ENCODE measurements at regions not wholly inside any gene's neighbourhood (a gene's known extent, or its start where the extent isn't known, plus 50 kb on each side); places are given as distances from the start of the nearest gene placed in this dataset.
"Not testable (repeated sequence)": the region's sequence is repeated elsewhere in the genome, so short reads cannot be mapped to it uniquely, and the experiment has no call there.

DNA sequence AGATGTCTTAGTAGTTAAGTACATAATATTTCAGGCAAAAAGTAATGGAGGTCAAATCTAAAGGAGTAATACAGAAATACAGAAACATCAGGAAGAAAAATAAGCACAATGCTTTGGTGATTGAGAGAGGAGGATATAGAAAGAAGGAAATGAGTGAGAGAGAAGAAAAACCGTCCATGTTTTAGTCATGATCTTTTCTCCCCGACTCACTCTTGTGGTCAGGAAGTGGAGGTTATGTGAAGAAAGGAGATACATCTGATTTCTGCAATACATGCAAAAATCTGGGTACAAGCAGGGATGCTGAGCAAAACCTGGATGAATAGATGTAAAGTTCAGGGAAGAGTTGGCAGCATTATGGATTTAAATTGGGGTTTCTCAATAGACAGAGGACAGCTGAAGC lies 1122.5 kb downstream of the SORCS3 start:
- no peak for DNase-seq

DNA sequence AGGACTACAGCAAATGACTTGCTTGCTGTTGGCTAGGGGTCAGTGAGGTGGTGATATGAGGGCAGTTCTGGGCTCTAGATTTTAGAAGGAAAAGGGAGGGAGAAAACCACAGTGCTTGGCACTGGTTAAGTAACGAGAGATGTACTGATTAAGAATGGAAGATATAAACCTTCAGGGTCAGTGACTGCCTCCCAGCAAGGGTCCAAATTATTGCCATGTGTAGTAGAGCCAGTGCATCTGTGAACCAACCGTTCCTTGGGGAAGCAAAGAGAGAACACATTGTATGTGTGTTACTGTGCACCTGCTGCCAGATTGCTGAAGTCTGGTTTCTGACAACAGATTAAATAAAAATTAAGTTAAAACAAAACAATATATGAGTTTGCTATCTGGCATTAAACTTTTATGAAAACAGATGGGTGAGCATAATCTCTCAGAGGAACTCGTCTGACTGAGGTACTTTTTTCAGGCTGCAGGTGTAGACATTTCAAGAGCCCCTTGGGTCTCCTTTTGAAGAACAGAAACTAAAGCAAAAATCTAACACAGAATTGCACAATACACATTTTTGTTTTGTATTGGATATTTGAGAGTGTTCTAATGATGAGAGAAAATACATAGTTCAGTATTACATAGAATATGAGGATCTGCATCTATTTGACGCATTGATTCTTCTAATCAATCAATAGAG lies 1120.6 kb downstream of the SORCS3 start:
- DNase-seq, result no peak

DNA sequence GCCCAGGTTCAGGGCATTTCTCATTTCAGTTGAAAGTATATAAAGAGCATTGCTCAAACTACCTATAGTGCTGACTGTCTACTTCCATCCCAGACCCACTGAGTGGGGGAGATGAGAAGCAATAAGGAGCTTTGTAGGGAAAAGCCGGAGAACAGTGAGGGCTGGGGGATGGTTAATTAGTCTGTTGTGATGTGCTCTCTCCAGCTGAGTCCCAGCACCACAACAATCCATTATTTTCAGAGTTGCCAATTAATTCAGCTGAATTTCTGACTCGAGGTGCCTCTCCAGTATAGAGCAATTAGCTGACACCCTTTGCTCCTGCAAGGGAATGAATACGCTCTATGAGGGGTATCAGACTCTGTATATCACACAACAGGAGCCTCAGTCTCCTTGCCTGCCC lies 1118.6 kb downstream of the SORCS3 start:
- no peak for DNase-seq

DNA sequence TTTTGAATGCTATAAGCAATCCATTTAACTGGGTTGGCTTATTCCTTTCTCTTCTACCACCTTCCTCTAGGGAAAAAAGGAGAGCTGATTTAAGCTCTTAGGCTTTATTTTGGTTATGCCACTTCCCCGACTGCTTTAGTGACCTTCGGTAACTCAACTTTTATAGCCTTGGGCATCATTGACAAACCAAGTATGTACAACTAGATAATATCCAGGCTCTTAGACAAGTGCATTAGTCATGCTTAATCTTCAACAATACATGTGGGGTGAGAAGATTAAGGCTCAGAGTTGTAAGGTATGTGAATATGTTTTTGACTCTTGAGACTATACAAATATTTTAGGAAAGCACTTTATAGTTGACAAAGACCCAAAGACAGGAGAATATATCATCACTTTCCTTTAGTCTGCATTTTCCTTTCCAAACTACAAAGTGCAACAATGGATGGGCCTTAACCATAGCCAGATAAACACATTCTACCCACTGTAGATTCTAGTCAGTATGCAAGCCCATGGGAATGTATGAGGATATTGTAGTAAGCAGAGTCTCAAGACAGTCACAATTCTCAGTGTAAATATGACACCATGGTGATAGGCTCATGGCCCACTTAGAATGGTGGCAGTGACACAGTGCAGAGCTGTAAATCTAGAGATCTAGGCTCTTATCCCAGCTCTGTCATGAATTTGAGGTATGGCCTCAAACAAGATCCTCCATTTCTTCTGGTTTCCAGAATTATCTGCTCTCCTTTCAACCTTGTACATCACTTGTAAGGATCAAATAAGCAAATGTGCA lies 1117.3 kb downstream of the SORCS3 start:
- DNase-seq, result no peak

DNA sequence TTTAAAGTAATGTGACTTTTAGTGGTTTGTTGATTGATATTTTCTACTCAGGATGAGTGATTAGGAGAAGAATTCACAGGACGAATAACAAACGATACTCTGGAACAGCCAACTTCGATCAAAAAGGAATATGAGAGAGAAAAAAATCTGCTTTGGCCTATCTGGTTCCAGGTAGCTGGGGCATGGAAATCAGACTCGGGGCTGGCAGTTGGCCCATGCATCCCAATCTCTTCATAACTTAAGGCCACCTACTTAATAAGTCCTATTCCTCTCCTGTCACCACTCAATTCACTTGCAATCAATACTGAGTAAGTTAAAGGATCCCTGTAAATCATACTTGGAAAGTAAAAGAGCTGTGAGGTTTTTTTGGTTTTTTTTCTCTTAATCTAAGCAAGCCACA lies 1116.2 kb downstream of the SORCS3 start:
- DNase-seq, result no peak

DNA sequence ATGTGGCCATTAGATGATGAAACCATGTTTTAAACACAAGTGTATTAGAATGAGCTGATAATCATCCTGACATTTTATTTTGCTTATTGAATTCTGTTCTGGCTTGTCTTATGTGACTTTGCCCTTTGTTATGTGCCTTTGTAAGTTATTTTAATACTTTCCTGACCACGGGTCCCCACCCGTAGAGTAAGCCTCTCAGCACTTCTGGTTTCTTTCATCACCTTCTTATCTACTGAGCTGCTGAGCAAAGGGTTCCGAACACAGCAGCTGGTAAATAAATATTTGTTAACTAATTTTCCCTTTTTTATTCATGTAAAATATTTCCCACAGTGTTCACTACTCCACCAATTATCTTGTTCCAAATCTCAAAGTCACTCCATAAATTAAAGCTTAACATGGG lies 1115.3 kb downstream of the SORCS3 start:
- DNase-seq, result no peak

DNA sequence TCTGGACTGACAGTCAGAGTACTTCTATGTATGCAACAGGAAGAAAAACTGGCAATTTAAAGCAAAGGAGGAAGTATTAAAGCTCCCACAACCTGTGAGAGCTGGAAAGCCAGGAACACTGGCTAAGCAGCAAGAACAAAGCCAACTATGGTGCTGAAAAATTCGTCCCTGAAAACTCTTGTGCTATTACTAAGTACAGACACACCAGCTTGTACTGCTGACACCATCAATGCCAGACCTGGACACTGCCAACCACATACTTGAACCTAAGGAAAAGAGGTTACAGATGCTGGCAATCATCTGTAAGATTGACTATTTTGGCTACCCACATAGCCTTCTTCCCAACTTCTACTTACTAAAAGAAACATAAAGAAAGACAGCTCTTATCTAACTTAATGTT lies 1110.6 kb downstream of the SORCS3 start:
- no peak for DNase-seq

DNA sequence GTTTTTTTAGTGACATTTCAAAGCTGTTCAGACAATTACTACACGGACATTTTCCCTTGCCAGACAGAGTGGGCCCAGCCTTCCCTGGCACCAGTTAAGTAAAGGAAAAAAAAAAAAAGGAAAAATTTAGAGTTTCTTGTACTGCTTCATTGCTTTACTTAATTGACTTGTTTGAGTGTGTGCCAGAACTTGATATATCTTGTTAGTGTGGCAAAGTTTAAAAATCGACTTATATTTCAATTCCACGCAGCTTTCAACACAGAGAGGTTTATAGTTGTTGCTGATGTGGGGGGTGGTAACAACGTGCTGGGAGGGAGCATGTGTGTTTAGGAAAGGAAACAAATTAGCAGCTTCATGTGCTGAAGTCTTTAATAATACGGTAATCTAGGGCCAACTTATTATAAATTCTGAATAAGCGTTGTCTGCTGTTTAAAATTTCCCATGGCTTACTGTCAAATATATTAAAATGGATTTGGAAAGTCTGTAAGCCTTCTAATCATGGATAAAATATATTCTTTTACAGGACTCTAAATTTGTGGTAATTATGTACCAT lies 1104.6 kb downstream of the SORCS3 start:
- DNase-seq, result no peak

DNA sequence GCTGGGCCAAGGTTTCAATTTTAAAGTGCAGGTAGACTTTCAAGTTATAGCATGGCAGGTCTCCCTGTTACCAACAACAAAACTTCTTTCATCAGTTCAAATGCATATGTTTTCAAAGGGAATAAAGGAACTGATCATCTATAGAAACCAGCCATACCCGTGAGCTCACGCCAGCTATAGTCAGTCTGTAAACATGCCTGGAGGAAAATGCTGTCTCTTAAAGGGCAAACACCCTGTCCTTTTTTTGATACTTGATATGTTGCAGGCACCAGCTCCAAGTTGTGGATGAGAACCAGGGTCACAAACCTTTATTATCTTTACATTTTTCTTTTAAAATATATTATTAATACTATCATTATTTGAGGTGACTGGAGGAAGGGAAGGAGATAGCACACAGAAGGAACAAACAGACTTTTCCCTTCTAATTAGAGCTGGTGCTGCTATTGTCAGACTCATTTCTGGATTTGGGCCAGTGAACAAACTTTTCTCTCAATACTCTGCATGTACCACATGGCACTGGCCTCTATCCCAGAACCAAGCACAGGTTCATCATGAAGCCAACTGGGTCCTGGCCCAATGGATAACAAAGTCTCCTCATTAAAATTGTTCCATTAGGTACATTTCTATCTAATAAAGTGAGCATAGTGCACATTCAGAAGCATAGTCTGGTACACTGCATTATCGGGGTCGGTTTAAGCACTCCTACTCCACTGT lies 1102.4 kb downstream of the SORCS3 start:
- no peak for DNase-seq

DNA sequence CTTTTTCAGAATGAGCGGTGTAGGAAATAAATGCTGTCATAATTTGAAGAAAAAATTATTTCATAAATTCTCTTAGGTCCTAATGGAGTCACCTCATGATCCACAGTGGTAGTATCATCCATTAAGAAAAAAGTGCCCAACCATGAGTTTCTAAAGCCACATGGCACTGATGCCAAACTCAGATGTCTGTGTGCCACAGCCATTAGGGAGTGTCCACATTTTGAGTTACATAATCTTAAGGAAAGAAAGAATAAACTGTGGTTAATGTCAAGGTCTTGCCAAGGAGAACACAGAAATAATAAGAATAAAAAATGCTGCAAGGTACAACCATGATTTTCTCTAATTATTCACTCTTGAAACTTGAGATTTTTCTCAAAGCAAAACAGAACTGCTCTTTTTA lies 1101.8 kb downstream of the SORCS3 start:
- no peak for DNase-seq

DNA sequence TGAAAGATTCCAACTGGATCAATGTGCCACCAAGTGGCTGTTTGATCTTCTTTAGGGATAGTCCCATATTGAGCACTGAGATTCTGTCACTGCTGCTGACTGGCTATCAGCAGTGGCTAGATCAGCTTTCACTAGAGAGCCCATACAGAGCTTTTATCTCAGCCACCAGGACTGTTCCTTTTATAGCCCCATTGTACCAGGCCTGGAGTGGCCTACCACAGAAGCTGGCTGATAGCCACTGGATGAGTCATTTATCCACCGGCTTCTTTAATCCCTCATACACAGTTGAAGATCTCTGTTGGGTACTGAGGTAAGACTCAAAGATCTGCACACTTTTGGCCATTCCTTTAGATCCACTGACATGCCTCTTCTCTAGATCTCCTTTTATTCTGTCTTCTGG lies 1101.1 kb downstream of the SORCS3 start:
- DNase-seq, result no peak

DNA sequence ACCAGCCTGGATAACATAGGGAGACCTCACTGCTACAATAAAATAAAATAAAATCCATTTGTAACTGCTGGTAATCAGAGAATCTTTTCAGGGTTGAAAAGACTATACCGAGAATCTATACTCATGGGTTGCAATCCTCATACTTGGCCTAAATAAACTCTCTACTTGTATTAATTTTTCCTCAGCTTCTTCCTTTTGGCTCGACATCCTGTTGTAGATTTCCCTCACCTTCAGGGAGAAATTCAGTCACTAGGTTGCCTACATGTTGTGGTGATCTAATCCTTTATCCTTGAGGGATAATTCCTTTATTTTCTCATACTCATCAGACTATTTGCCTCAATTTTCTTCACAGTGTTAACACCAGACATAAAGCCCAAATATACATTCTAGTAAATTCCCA lies 1093.4 kb downstream of the SORCS3 start:
- DNase-seq, result no peak

DNA sequence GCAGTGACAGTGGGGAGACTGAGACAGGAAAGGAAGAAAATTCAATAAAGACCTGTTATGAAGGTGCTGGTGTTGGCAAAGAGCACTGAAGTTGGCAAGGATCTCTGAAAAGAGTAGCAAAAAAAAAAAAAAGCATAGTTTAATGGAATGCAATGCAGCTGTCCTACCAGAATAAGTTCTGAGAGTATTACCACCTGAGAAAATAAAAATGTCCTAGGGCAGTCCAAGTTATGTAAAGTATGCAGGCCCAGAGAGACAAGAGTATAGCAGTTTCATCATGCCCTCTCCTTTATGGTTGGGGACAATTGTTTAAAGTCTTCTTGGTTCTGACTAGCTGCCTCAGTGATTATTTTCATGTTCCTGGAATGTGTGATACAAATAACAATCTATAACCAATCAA lies 1092.8 kb downstream of the SORCS3 start:
- no peak for DNase-seq

DNA sequence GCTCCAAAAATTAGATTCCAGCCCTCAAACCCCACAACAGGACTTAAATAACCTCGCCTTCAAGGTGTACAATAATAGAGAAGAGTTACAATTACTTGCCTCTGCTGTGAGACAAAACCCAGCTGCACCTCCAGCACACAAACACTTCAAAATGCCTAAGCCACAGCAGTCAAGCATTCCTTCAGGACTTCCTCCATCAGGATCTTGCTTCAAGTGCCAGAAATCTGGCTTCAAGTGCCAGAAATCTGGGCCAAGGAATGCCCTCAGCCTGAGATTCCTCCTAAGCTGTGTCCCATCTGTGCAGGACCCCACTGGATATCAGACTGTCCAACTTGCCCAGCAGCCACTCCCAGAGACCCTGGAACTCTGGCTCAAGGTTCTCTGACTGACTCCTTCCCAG lies 1088.3 kb downstream of the SORCS3 start:
- no peak for DNase-seq

DNA sequence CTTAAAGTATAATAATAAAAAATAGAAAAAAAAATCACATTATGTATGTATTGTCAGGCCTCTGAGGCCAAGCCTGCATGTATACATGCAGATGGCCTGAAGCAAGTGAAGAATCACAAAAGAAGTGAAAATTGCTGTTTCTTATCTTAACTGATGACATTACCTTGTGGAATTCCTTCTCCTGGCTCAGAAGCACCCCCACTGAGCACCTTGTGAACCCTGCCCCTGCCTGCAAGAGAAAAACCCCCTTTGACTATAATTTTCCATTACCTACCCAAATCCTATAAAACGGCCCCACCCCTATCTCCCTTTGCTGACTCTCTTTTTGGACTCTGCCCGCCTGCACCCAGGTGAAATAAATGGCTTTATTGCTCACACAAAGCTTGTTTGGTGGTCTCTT lies 1086.5 kb downstream of the SORCS3 start:
- not testable (repeated sequence) for DNase-seq

DNA sequence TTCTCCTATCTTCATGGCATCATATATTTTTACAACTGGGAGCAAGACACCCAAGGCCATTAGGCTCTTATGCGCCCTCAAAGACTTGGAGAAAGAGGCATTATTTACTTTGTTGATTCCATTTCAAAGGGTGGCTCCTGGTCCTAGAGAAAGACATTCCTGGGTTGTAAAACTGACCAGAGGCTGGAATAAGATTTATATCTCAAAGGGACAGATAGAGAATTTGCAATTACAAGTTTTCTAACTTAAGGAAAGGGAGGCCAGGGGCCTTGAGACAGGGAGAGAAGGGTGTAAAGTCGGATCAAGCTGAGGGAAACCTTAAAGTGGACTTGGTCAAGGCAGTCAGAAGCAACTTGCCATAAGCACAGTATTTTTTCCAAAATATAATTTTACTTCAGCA lies 1086.0 kb downstream of the SORCS3 start:
- DNase-seq, result no peak

DNA sequence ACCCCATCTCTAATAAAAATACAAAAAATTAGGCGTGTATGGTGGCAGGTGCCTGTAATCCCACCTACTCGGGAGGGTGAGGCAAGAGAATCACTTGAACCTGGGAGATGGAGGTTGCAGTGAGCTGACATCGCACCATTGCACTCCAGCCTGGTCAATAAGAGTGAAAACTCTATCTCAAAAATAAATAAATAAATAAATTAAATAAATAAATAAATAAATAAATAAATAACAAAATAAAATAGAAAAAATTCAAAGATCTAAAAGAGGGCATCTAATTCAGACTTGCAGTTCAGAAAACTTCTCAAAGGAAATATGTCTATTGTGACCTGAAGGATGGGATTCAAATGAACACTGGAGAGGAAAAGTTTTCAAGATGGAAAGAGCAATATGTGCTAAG lies 1085.1 kb downstream of the SORCS3 start:
- DNase-seq, result no peak

DNA sequence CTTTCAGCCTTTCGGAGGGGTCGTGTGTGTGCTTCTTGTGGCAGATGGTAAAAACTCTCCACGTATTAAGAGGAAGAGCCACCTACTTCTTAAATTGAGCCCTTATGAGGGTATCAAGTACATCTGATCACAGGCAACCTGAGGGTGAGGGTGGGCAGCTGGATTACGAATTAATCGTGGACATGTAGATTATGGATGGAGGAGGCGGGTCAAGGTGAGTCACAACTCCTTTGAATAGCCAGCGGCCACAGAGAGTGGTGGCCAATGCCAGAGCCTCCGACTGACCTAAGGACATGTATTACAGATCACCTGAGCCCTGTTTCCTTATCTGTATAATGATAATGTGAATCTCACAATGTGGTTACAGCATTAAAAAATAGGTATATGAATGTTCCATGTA lies 1083.9 kb downstream of the SORCS3 start:
- DNase-seq, result no peak

DNA sequence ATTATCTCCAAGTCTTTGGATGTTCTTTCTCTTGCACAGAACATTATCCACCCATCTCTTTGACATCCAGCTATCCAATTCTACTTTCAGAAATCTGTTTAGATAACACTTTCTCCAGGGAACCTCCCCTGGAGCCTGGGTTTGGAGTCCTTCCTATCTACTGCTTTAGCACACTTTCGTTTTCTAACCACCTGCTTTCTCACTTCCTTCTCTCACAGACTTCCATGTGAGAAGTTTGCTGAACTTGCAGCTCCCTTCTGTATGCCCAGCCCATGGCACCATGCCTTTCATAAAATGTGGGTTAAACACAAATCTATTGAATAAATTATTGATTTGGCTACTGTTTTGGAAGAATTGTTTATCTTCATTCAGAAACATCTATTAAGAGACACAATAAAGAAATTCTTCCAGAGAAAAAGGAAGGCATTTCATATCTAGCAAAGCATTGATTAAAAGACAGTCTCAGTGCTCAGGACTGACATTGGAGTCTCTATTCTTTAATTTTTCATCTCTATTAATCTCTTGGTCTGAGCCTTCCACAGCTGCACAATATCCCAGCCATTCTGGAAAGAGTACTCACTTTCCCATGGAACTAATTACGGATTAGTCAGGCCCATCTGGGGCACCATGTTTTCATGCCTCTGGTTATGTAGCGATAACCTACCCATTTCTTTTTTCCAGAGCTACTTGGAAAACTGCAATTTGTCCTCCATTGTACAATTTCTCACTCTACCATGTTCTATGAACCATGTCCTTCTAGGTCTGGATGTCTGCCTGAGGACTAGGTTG lies 1077.3 kb downstream of the SORCS3 start:
- no peak for DNase-seq

DNA sequence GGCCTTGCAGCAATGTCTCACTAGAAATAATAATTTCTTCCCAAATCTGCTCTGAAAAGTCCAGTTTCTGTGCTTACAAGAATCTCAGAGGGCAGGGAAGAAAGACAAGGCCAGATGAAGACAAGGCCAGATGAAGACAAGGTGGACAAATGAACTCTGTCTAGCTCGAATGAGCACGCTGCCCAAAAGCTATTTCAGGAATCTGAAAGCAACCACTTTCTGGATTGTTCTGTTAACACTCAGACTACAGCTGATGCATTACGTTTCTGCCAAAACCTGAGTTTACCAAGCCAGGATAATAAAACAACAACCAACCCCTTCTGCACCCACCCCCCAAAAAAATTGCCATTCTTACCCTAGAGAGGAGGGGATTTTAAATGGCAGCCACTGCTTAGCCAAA lies 1073.6 kb downstream of the SORCS3 start:
- DNase-seq, result no peak

DNA sequence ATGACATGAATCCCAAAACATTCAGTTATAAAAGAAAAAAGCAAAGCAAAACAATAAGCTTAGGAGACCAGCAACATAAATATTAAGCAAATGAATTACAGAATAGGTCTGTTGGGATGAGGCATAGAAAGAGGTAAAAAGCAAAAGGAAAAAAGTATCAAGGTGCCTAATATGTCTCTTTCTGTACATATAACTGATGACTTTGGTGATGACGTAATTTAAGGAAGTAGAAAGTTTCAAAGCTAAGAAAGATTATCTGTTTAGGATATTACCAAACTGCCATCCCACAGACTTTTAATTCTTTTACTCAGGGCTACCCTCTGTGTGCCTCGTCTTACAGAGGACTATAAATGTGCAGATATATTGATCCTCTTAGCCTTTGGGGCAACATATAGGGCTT lies 1066.5 kb downstream of the SORCS3 start:
- no peak for DNase-seq

DNA sequence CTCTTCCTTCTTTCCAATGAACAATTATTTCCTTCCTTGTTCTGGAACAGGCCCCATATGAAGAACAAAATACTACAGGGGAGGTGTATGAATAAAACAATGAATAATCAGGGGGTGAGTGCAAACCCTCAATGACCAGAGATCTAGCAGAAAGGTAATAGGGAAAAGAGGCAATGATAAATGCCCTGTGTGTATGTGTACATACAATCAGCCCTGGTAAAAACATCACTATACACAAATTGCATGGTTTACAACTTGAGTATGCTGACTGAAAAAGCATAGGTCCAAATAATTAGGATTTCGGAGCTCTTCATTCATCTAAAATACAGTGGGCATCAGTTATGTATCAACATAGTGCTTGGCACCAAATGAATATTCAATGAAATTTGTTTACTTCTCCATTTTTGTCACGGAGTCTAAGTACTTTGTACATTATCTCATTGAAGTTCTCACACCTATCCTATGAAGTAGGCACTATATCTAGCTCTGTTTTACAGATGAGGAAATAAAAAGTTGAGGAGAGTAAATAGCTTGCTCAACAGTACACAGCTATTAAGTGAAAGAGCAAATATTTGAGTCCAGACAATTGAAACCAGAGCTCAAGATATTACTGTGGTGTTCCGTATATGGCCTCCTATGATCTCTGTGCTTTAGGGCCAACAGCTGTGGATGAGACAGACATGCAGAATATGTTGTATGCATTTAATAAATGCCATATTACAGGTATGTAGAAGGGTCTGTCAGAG lies 1065.4 kb downstream of the SORCS3 start:
- no peak for DNase-seq

Data from activated CD4-positive, alpha-beta T cell treated with anti-CD3 and anti-CD28 coated beads, Interleukin-2, amount 50 U/mL, for 16 hours (primary cell).